ENCODE measurements at regions not wholly inside any gene's neighbourhood (a gene's known extent, or its start where the extent isn't known, plus 50 kb on each side); places are given as distances from the start of the nearest gene placed in this dataset.

DNA sequence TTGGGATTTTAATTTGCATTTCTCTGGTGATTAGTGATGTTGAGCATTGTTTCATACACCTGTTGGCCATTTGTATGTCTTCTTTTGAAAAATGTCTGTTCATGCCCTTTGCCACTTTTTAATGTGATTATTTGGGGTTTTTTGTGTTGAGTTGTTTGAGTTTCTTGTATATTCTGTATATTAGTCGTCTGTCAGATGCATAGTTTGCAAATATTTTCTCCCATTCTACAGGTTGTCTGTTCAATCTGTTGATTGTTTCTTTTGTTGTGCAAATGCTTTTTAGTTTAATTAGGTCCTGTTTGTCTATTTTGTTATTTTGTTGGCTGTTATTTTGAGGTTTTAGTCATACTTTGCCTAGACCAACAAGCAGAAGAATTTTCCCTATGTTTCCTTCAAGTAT lies 164.0 kb upstream of the CXADR start:
- TF ChIP-seq, protein P1, sequence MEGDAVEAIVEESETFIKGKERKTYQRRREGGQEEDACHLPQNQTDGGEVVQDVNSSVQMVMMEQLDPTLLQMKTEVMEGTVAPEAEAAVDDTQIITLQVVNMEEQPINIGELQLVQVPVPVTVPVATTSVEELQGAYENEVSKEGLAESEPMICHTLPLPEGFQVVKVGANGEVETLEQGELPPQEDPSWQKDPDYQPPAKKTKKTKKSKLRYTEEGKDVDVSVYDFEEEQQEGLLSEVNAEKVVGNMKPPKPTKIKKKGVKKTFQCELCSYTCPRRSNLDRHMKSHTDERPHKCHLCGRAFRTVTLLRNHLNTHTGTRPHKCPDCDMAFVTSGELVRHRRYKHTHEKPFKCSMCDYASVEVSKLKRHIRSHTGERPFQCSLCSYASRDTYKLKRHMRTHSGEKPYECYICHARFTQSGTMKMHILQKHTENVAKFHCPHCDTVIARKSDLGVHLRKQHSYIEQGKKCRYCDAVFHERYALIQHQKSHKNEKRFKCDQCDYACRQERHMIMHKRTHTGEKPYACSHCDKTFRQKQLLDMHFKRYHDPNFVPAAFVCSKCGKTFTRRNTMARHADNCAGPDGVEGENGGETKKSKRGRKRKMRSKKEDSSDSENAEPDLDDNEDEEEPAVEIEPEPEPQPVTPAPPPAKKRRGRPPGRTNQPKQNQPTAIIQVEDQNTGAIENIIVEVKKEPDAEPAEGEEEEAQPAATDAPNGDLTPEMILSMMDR (IDR thresholded peaks at IDR 0.05; ENCODE audit: low read depth, low read length, missing control alignments) = no peak
- in situ Hi-C loops (cut with HindIII; ENCODE audit: low pct_ligation_motif_present, low sequenced_read_pairs) = no loop called here
- H3K27me3 ChIP-seq (replicated peaks) = no peaks in the 10 kb centered on the region
- H3K4me3 ChIP-seq (ENCODE audit: low read depth, low read length) = no peak overlapping the region
- H3K27ac ChIP-seq = no peak overlapping the region
- no peaks in the 10 kb centered on the region for H3K36me3 ChIP-seq (replicated peaks)
- DNase-seq = no peak

DNA sequence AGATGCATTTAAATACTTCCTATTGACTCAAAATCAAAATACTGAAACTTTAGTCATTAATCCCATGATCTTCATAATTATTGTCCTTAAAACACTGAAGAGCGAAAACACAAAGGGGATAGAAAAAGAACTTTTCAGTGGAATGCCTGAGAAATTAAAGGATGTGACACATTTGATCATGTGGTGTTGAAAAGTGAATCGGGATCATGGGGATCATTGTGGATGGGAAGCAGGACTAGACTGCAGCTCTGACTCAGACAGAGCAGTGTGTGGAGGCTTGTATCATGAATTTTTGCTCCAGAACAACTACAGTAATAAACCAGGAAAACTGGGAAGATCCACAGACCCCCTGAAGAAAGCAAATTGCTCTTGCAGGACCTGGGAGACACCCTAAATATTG lies 161.1 kb upstream of the CXADR start:
- Histone ChIP-seq H3K4me3 (ENCODE audit: low read depth, low read length) (no peak overlapping the region), H3K36me3 (replicated peaks) (no peaks in the 10 kb centered on the region), H3K27me3 (replicated peaks) (no peaks in the 10 kb centered on the region), H3K27ac (no peak overlapping the region)
- no peak for DNase-seq
- TF ChIP-seq, protein P1 (IDR thresholded peaks at IDR 0.05; ENCODE audit: low read depth, low read length, missing control alignments) = no peak
- in situ Hi-C loops (cut with HindIII; ENCODE audit: low pct_ligation_motif_present, low sequenced_read_pairs) = no loop called here

DNA sequence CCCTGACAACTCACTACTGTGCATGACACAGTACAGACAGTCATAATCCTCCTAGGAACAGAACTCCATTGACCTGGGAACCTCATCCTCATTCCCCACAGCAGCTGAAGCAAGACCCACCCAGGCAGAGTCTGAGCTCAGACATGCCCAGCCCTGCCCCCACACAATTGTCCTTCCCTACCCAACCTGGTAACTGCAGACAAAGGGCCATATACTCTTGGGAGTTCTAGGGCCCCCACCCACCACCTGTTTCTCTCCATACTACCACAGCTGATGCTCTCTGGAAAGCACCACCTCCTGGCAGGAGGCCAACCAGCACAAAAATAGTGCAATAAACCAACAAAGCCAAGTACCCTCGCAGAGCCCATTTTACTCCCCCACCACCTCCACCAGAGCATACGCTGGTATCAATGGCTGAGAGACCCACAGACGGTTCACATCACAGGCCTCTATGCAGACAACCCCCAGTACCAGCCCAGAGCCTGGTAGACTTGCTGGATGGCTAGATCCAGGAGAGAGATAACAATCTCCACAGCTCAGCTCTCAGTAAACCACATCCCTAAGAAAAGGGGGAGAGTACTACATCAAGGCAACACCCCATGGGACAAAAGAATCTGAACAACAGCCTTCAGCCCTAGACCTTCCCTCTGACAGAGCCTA lies 159.7 kb upstream of the CXADR start:
- Histone ChIP-seq H3K36me3 (replicated peaks) (no peaks in the 10 kb centered on the region), H3K4me3 (ENCODE audit: low read depth, low read length) (no peak overlapping the region), H3K27ac (no peak overlapping the region), H3K27me3 (replicated peaks) (no peaks in the 10 kb centered on the region)
- in situ Hi-C loops (cut with HindIII; ENCODE audit: low pct_ligation_motif_present, low sequenced_read_pairs) = no loop called here
- TF ChIP-seq, protein P1 (IDR thresholded peaks at IDR 0.05; ENCODE audit: low read depth, low read length, missing control alignments) = no peak
- no peak for DNase-seq

DNA sequence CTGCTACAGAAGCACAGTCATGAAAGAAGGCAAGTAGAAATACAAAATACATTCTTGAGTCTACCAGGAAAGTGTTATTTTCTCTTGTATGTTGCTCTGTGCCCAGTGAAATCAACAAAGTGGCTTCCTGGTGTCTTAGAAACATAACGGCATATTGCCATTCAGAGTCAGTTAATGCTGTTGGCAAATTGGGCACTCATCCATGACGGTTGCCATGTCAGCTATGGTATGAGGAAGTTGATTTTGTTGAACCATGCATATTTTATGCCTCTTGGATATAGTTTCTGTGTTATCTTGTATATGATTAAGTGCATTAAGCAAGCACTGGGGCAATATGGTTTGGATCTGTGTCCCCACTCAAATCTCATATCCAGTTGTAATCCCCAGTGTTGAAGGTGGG lies 153.1 kb upstream of the CXADR start:
- Histone ChIP-seq H3K4me3 (ENCODE audit: low read depth, low read length) (no peak overlapping the region), H3K27ac (no peak overlapping the region), H3K36me3 (replicated peaks) (no peaks in the 10 kb centered on the region), H3K27me3 (replicated peaks) (no peaks in the 10 kb centered on the region)
- DNase-seq = no peak
- in situ Hi-C loops (cut with HindIII; ENCODE audit: low pct_ligation_motif_present, low sequenced_read_pairs) = no loop called here
- TF ChIP-seq, protein P1 (IDR thresholded peaks at IDR 0.05; ENCODE audit: low read depth, low read length, missing control alignments) = no peak

DNA sequence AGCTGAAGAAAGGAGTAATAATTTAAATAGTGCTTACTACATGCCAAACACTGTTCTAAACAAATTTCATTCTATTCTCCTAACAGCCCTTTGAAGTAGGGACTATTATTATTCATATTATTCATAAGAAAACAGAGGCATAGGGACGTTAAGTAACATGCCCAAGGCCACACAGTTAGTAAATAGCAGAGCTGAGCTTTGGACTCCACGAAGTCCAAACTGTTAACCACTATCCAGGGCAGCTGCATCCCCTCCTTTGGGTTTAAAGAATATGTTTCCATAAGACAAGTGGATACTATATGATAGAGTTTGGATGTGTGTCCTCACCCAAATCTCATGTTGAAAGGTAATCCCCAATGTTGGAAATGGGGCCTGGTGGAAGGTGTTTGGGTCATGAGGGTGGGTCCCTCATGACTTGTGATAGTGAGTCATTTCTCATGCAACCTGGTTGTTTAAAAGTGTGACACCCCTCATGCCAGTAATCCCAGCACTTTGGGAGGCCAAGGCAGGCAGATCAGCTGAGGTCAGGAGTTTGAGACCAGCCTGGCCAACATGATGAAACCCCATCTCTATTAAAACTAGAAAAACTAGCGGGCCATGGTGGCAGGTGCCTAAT lies 144.0 kb upstream of the CXADR start:
- in situ Hi-C loops (cut with HindIII; ENCODE audit: low pct_ligation_motif_present, low sequenced_read_pairs) = no loop called here
- Histone ChIP-seq H3K27ac (no peak overlapping the region), H3K36me3 (replicated peaks) (no peaks in the 10 kb centered on the region), H3K27me3 (replicated peaks) (no peaks in the 10 kb centered on the region), H3K4me3 (ENCODE audit: low read depth, low read length) (no peak overlapping the region)
- TF ChIP-seq, protein P1 (IDR thresholded peaks at IDR 0.05; ENCODE audit: low read depth, low read length, missing control alignments) = no peak
- DNase-seq = no peak

DNA sequence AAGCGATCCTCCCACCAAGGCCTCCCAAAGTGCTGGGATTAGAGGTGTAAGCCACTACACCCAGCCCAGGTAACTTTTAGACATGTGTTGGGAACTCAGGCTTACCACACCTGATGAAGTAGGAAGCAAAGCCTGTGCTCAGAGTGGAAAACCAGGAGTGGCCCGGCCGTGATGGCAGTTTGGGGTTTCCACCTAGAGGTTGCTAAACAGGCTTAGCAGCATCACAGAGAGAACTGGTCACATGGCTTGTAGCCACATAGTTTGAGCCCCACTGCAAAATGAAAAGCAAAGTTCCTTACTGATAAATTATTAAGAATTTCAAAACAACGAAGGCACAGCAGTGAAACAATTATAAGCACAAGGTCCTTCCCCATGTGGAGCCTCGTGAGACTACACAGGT lies 142.6 kb upstream of the CXADR start:
- TF ChIP-seq, protein P1 (IDR thresholded peaks at IDR 0.05; ENCODE audit: low read depth, low read length, missing control alignments) = no peak
- Histone ChIP-seq H3K36me3 (replicated peaks) (no peaks in the 10 kb centered on the region), H3K27ac (no peak overlapping the region), H3K4me3 (ENCODE audit: low read depth, low read length) (no peak overlapping the region), H3K27me3 (replicated peaks) (no peaks in the 10 kb centered on the region)
- in situ Hi-C loops (cut with HindIII; ENCODE audit: low pct_ligation_motif_present, low sequenced_read_pairs) = no loop called here
- no peak for DNase-seq
